ENCODE measurements at regions not wholly inside any gene's neighbourhood (a gene's known extent, or its start where the extent isn't known, plus 50 kb on each side); places are given as distances from the start of the nearest gene placed in this dataset.

DNA sequence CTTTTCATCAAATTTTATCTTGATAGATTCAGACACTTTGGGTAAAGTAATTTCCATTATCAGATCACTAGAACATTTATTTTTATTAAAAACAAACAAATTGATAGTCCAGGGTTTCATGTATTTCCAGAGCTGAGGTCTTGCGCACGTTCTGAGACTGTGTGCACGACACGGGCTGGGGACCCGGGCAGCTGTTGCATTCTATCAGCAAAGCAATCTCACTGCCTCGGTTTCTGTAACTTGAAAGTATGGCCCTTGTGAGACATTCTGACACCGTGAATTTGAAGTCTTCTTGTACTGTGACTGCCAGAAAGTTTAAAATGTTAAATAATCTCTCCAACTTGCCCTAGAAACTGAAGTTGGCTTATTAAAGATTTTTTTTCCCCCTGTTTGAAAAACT lies 746.9 kb upstream of the ADGRL2 start:
- peaks cover 0 to 4% of the 10 kb centered on the region in 2 donors for H3K9me3 Mint-ChIP-seq
- no peak overlapping the region for H3K27ac Mint-ChIP-seq

DNA sequence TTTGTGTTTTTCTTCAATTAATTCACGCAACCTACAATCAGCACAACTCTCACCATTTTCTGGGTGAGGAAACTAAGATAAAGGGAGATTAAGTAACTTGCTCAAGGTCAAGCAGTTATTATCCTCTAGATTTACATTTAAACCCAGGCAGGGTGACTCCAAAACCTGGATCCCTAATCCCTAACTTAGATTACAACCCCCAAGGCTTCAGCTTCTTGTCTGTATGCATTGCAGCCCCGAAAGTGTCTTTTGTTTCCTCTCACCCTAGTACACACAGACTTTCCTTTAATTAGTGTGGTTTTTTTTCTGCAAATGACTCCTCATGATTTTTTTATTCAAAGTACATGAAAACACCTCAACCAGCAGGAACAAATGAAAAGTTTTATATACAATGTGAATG lies 748.6 kb upstream of the ADGRL2 start:
- Mint-ChIP-seq H3K36me3 (no peaks in the 10 kb centered on the region), H3K9me3 (peaks cover 0 to 9% of the 10 kb centered on the region in 2 donors), H3K27ac (no peak overlapping the region)
- ATAC-seq (no peak), DNase-seq (ENCODE audit: low spot score in 2 of 2) (no peak)

More for the DNA sequence above, 746.9 kb upstream of the ADGRL2 start:
- no peaks in the 10 kb centered on the region for H3K36me3 Mint-ChIP-seq
- DNase-seq (ENCODE audit: low spot score in 2 of 2): no peak
- no peak for ATAC-seq

DNA sequence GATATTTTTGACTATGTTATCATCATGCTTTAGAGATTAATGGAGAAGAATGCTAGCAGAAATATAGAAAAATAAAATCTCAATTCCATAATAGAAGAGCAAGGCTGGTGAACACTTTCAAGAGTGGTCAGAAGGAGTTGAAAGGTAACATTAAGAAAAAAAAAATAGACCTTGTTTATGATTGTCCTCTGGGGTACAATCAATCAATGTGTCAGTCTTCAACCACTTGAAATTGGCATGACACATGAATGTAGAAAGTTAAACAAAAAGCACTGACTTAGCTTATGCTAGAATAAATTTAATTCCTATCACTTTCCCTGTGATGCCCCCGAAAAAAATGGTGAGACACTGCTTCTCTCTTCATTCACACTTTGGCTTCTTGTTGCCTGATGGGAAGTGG lies 750.3 kb upstream of the ADGRL2 start:
- DNase-seq (ENCODE audit: low spot score in 2 of 2): no peak
- no peak for ATAC-seq
- Mint-ChIP-seq H3K27ac (no peak overlapping the region), H3K9me3 (peaks cover 0 to 9% of the 10 kb centered on the region in 2 donors), H3K36me3 (no peaks in the 10 kb centered on the region)

DNA sequence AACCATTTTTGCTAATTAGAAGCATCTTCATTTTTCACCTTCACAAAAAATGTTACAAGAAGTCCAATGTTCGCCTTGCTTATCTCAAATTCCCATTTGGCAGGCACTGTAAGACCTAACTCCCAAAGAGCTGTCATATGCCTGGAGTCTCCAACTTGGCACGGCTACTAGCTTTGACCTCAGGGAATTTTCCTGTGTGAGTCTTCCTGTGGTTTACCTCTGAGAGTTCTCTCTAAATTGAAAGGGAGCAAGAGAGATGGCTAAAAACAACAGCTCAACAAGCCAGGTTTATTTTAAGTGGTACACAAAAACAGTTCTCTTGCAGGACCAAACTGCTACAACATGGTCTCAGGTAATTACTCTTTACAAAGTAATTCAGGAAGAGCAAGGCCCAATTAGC lies 756.0 kb upstream of the ADGRL2 start:
- Mint-ChIP-seq H3K27ac (no peak overlapping the region), H3K36me3 (no peaks in the 10 kb centered on the region), H3K9me3 (peaks cover 0 to 9% of the 10 kb centered on the region in 2 donors)
- ATAC-seq: no peak
- DNase-seq (ENCODE audit: low spot score in 2 of 2): no peak

DNA sequence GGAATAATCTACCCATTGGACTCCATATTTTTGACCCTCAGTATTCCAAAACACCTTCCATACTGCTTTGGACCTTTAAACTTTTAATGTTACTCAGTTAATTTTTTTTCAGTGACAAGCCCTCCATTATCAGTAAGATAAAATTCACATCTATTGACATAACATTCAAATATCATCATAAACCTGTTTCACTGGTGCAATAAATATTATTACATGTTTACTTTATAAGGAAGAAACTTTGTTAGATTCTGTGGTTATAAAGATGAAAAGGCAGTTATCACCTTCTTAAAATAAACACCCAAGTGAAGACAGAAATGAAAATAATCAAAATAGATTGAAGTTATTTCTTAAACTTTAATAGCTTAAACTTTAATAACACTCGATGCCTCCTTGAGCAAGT lies 758.5 kb upstream of the ADGRL2 start:
- Mint-ChIP-seq H3K27ac (no peak overlapping the region), H3K9me3 (peaks cover 4 to 13% of the 10 kb centered on the region in 2 donors), H3K36me3 (no peaks in the 10 kb centered on the region)
- DNase-seq (ENCODE audit: low spot score in 2 of 2): no peak
- no peak for ATAC-seq

DNA sequence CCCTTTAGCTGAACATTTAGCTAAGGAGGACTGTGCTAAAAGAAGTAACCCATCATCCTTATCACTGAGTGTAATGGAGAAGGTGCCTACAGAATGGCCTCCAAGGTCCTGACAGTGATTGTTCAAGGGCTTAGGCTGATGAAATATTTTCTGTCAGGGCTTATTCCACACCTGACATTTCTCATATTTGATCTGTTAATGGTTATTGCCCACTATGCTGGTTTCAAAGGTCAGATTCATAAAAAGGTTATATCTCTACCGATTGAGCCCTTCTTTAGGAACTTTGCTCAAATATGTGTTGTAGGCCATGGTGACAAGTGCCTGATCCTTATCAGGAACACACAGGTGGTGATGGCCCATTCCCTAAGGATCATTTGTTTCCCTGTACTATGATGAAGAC lies 766.4 kb upstream of the ADGRL2 start:
- DNase-seq (ENCODE audit: low spot score in 2 of 2): no peak
- Mint-ChIP-seq H3K9me3 (peaks cover 14% of the 10 kb centered on the region in 2 donors), H3K27ac (no peak overlapping the region), H3K36me3 (peaks cover 0 to 4% of the 10 kb centered on the region in 2 donors)
- ATAC-seq: no peak

DNA sequence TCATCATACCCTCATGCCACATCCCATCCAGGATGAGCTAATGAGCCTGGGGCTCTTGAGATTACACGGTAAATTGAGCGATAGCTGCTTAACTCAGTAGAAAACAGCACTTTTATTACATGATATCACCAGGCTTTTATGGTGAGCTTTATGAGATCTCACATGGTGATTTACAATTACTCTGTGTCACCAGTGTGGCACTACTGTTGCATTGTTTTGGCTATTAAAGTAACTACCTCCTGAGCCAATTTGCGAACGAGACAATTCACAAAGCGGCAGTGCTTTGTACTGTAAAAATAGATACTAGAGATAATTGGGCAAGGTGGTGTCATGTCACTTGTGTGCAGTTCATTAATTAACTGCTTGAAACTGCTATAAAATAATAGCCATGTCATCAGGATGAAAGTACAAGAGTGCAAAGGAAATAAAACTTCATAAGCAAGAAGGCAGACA lies 767.7 kb upstream of the ADGRL2 start:
- DNase-seq (ENCODE audit: low spot score in 2 of 2): no peak
- Mint-ChIP-seq H3K9me3 (peaks cover 9 to 10% of the 10 kb centered on the region in 2 donors), H3K27ac (no peak overlapping the region), H3K36me3 (peaks cover 0 to 4% of the 10 kb centered on the region in 2 donors)
- no peak for ATAC-seq

DNA sequence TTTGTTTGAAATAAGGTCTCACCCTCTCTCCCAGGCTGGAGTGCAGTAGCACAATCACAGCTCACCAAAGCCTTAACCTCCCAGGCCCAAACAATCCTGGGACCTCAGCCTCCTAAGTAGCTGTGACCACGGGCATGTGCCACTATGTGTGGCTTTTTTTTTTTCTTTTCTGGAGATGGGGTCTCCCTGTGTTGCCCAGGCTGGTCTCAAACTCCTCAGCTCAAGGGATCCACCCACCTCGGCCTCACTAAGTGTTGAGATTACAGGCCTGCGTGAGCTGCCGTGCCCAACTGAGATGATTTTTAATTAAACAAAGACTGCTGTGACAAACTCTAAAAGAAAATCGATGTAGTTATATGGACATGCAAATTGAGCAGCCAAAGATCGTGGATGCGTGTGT lies 768.4 kb upstream of the ADGRL2 start:
- DNase-seq (ENCODE audit: low spot score in 2 of 2) (no peak), ATAC-seq (no peak)
- no peak overlapping the region for H3K27ac Mint-ChIP-seq
- H3K36me3 Mint-ChIP-seq: peaks cover 0 to 4% of the 10 kb centered on the region in 2 donors
- peaks cover 5 to 10% of the 10 kb centered on the region in 2 donors for H3K9me3 Mint-ChIP-seq

DNA sequence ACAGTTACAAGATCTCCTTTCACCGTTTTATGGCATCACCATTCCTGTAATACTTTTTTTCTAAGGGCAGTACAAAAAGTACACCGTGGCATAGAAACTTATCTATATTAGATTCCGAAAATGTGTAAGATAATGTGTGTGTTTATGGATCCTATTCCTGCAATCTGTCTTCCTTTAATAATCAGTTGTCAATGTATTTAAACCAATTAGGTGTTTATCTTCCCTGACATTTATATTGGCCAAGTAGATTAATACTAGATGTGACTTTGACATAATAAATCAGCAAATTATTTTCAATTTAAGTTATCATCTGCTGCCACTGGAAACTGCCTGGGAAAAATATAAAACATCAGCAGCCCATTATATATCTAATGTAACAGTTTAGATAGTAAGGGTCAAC lies 770.3 kb upstream of the ADGRL2 start:
- Mint-ChIP-seq H3K36me3 (peaks cover 0 to 4% of the 10 kb centered on the region in 2 donors), H3K9me3 (peaks cover 5 to 7% of the 10 kb centered on the region in 2 donors), H3K27ac (no peak overlapping the region)
- DNase-seq (ENCODE audit: low spot score in 2 of 2) (no peak), ATAC-seq (no peak)

DNA sequence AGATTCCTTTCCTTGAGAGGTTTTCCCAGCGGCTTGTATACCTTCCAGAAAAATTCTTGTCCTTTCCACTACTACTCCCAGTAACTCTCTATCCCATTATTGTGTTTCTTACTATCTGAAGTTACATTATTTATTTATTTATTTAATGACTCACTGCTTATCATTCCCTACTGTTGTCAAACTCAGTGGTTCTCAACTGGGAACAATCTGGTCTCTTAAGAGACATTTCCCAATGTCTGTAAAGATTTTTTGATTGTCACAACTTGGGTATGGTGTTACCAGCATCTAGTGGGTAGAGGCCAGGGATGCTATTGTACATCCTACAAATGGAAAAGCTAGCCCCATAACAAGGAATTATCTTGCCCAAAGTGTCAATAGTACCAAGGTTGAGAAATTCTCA lies 771.5 kb upstream of the ADGRL2 start:
- peaks cover 0 to 6% of the 10 kb centered on the region in 2 donors for H3K9me3 Mint-ChIP-seq
- no peak overlapping the region for H3K27ac Mint-ChIP-seq
- ATAC-seq (no peak), DNase-seq (ENCODE audit: low spot score in 2 of 2) (no peak)
- no peaks in the 10 kb centered on the region for H3K36me3 Mint-ChIP-seq

DNA sequence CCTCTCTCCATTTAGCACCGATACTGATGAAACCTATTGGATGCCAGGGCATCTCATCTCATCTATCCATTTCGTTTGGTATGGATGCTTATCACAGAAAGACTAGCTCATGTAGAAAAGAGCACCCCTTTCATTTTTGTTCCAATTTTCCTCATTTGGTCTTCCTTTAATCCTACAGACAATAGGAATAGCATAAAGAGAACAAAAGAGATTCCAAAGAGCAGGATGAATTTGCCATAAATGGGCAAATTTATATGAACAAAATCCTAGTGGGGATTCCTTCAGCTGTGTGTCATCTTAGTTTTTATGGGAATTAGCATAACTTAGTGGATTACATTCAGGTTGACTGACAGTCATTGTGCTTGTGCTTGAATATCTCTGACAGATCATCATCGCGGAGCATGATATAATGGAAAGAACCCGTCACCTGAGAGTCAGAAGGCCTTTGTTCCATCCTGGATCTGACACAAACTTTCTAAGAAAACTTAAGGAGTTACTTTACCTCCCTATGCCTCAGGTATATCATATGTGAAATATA lies 777.5 kb upstream of the ADGRL2 start:
- Mint-ChIP-seq H3K27ac (no peak overlapping the region), H3K36me3 (no peaks in the 10 kb centered on the region), H3K9me3 (peaks cover 0 to 13% of the 10 kb centered on the region in 2 donors)
- no peak for DNase-seq (ENCODE audit: low spot score in 2 of 2)
- no peak for ATAC-seq

DNA sequence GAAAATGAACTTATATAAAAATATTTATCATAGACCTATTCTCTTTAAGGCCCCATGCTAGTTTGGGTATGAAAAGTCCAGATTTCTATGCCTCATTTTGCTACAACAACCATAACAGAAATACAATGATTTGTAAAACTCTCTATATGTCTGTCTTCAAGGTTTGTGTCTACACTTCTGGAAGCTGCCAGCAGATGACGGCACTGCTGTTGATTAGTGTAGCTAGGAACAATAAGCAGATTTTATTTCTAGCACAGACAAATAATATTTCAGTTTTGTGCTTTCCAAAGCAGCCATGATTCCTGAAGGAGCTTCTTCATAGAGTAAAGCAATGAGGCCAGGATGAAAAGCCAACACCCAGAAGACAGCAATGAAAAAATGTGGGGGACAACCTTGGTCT lies 779.6 kb upstream of the ADGRL2 start:
- Mint-ChIP-seq H3K27ac (no peak overlapping the region), H3K36me3 (no peaks in the 10 kb centered on the region), H3K9me3 (peaks cover 10 to 20% of the 10 kb centered on the region in 2 donors)
- no peak for ATAC-seq
- DNase-seq (ENCODE audit: low spot score in 2 of 2): no peak

DNA sequence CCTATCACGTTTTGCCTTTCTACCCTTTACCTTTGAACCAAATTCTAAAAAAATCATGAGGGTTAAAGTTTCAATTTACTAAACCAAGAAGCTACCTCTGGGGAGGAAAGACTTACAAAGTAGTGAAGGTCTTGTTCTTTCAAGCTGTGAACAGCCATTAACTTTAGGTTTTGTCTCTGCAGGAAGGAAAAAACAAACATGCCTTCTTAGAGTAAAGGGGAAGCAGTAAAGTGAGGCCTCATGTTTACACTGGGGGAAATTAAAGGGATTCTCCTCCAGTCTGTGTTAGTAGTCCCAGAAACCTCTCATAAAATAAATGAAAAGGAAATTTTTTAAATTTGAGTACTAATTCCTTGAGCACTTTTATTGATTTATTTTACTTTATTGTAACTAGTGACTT lies 780.2 kb upstream of the ADGRL2 start:
- Mint-ChIP-seq H3K9me3 (peaks cover 11 to 19% of the 10 kb centered on the region in 2 donors), H3K36me3 (no peaks in the 10 kb centered on the region), H3K27ac (no peak overlapping the region)
- DNase-seq (ENCODE audit: low spot score in 2 of 2) (no peak), ATAC-seq (no peak)

DNA sequence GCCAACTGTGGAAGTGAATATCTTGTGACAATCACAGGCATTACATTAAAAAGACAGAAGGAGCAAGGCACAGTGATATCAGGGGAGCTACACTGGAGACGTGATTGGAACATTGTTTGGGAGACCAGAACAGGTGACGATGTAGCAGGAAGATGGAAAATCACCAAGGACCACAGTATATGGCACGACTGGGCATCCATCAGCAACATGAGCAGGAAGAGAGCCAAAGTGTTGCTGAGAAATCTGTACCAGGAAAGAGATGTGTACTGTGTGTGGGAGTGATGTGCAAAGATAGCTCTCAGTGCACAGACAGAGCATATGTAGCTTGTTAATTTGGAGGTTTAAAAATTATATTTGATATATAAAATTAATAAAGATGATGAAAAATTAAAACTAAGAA lies 790.6 kb upstream of the ADGRL2 start:
- Mint-ChIP-seq H3K9me3 (peaks cover 9 to 12% of the 10 kb centered on the region in 2 donors), H3K36me3 (no peaks in the 10 kb centered on the region), H3K27ac (no peak overlapping the region)
- ATAC-seq: no peak
- DNase-seq (ENCODE audit: low spot score in 2 of 2): no peak

DNA sequence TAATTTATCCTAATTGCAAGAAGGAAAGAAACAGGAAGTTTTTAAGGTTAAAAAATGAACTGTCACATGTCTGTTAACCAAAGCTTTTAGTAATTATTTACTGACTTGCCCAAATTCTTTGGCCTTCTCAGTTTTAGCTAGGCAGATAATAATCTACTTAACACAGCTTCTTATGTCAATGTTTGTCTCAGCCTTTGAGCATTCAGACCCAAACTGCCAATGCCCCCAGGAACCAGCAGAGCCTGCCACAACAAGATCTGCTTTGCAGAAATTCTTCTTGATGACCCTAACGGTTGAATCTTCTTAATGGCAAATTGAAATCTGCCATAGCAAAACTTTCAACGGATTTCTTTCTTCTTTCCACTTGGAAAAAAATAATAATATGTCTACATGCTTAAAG lies 792.4 kb upstream of the ADGRL2 start:
- ATAC-seq: no peak
- no peaks in the 10 kb centered on the region for H3K36me3 Mint-ChIP-seq
- H3K9me3 Mint-ChIP-seq: peaks cover 13 to 15% of the 10 kb centered on the region in 2 donors
- no peak overlapping the region for H3K27ac Mint-ChIP-seq
- no peak for DNase-seq (ENCODE audit: low spot score in 2 of 2)

DNA sequence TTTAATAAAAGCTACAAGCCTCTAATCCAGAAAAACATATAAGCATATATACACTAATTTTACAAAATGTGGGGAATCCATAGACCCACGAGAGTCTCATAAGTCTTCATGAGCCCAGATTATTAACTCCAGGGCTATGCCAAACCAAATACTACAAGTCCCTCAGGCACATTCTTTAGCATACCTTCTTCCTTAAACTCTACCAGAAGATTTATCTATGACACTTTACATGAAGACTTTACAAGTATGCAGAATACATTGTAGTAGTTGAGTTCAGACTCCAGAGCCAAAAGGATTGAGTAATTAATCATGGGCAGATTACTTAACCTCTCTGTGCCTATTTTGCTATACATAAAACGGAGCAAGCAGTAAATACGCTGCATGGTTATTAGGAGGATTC lies 793.7 kb upstream of the ADGRL2 start:
- no peak for ATAC-seq

DNA sequence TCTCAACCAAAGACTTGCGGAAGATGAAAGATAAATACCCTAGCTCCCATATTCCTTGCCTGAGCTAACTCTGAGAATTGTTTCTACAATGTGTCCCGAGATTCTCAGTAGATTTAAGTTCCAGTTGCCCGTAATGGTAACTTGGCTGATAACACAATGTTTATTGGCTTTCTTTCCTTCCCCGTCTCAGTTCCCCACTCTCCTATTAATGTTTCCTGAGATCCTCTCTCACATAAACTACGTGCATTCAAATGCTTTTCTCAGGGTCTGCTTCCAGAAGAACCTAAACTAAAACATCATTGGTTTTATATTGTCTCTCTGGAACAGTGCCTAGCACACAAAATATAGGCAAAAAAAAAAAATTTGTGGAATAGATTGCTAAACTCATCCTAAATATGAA lies 794.2 kb upstream of the ADGRL2 start:
- no peaks in the 10 kb centered on the region for H3K36me3 Mint-ChIP-seq
- H3K27ac Mint-ChIP-seq: no peak overlapping the region
- DNase-seq (ENCODE audit: low spot score in 2 of 2) (no peak), ATAC-seq (no peak)
- peaks cover 16 to 19% of the 10 kb centered on the region in 2 donors for H3K9me3 Mint-ChIP-seq

More for the DNA sequence above, 793.7 kb upstream of the ADGRL2 start:
- Mint-ChIP-seq H3K27ac (no peak overlapping the region), H3K36me3 (no peaks in the 10 kb centered on the region), H3K9me3 (peaks cover 13 to 19% of the 10 kb centered on the region in 2 donors)
- DNase-seq (ENCODE audit: low spot score in 2 of 2): no peak

DNA sequence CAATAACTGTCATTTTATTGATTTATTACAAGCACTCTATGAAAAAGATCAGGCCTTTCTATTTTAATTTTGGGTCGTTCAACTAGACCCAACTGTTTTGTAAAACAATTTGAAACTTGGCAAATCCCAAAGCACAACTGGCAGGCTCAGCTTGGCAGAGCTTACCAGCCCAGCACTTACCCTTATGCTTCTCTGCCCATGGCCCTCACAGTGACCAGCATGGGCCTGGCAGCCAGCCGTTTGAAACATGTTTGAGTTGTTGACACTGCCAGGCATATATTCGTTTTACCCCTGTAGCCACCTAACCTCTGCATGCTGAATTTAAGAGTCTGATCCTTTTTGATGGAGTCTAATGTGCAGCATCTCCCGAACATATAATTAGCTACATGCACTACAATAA lies 796.7 kb upstream of the ADGRL2 start:
- H3K9me3 Mint-ChIP-seq: peaks cover 16 to 23% of the 10 kb centered on the region in 2 donors
- ATAC-seq (no peak), DNase-seq (ENCODE audit: low spot score in 2 of 2) (no peak)
- H3K36me3 Mint-ChIP-seq: no peaks in the 10 kb centered on the region
- no peak overlapping the region for H3K27ac Mint-ChIP-seq

DNA sequence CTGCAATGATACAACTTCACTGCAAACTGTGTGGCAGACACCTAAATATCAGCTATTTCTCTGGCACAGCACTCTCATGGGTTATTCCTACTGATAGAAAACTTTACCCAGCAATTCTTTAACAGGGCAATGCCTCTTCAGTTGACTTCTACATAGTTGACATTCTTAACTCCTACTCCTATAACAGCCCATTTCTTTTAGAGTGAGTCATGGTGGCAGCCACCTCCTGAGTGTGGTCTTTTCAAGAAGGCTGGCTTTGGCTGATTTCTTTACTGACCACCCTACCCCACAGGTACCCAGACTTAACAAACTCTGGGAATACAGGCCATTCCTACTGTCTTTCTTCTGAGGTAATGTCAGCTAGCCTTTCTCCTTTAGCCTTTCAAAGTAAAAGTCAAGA lies 805.8 kb upstream of the ADGRL2 start:
- Mint-ChIP-seq H3K27ac (no peak overlapping the region), H3K9me3 (peaks cover 5 to 10% of the 10 kb centered on the region in 2 donors), H3K36me3 (no peaks in the 10 kb centered on the region)
- DNase-seq (ENCODE audit: low spot score in 2 of 2) (no peak), ATAC-seq (no peak)

Data from activated naive CD4-positive, alpha-beta T cell treated with anti-CD3 and anti-CD28 coated beads, Interleukin-2, amount 50 U/mL, for 72 hours (primary cell).